ENCODE measurements at regions not wholly inside any gene's neighbourhood (a gene's known extent, or its start where the extent isn't known, plus 50 kb on each side); places are given as distances from the start of the nearest gene placed in this dataset.
"Not testable (repeated sequence)": the region's sequence is repeated elsewhere in the genome, so short reads cannot be mapped to it uniquely, and the experiment has no call there.

DNA sequence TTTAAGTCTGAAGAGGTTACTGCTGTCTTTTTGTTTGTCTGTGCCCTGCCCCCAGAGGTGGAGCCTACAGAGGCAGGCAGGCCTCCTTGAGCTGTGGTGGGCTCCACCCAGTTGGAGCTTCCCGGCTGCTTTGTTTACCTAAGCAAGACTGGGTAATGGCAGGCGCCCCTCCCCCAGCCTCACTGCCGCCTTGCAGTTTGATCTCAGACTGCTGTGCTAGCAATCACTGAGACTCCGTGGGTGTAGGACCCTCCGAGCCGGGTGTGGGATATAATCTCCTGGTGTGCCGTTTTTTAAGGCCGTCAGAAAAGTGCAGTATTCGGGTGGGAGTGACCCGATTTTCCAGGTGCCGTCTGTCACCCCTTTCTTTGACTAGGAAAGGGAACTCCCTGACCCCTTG lies 499.3 kb upstream of the GRAMD2B start:
- H3K36me3 ChIP-seq (ENCODE audit: control insufficient read depth, insufficient read depth, low read length); ATAC-seq (ENCODE audit: low read depth in 2 of 2); H3K4me1 Mint-ChIP-seq; H3K36me3 Mint-ChIP-seq; H3K27ac Mint-ChIP-seq; H3K4me1 ChIP-seq (ENCODE audit: control insufficient read depth, insufficient read depth, low read length, poor library complexity, severe bottlenecking); H3K27me3 Mint-ChIP-seq; DNase-seq; H3K4me3 ChIP-seq (ENCODE audit: low read depth, low read length); H3K27me3 ChIP-seq (ENCODE audit: control insufficient read depth, insufficient read depth, low read length); H3K4me3 Mint-ChIP-seq; H3K27ac ChIP-seq (ENCODE audit: insufficient read depth, low read length, poor library complexity, severe bottlenecking): not testable (repeated sequence)
- peaks cover 0 to 24% of the 10 kb centered on the region in 2 experiments for H3K9me3 ChIP-seq (ENCODE audit: control insufficient read depth in 2 of 2, low read length in 2 of 2)
- peaks cover 0 to 21% (median 5%) of the 10 kb centered on the region in 7 donors for H3K9me3 Mint-ChIP-seq

DNA sequence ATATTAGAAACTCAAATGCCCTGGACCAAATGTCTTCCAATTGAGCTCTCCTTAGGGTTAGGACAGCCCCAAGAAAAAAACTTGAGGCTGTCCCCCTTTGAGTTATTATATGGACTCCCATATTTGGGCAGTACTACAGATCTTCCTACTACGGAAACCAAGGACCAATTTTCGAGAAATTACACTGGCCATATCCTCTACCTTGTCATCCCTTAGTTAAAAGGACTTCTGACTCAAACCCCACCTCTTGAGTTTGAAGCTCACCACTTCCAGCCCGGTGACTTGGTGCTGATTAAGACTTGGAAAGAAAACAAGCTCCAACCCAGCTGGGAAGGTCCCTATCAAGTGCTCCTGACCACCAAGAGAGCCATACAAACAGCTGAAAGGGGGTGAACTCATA lies 497.0 kb upstream of the GRAMD2B start:
- peaks cover 0 to 24% (median 6%) of the 10 kb centered on the region in 7 donors for H3K9me3 Mint-ChIP-seq
- H3K4me1 ChIP-seq (ENCODE audit: control insufficient read depth, insufficient read depth, low read length, poor library complexity, severe bottlenecking): no peaks in the 10 kb centered on the region
- no peak overlapping the region for H3K27ac Mint-ChIP-seq

DNA sequence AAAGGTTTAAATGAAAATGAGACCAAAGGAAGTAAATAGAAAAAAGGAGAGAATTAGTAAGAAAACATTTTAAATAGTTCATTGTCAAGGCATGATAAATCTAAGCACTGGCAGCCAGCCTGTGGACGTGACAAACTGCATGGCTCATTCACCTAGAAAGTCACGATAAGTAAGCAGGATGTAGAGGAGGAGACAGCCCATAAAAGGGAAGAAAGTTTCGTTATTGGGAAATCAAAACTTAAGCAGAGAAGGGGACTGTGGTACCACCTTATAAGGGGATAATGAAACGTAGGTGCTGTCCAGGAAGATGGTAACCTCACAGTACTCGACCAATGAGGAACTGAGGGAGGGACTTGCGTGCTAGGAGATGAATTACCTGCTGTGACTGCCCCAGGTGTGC lies 494.5 kb upstream of the GRAMD2B start:
- no peaks in the 10 kb centered on the region for H3K36me3 Mint-ChIP-seq
- H3K4me1 ChIP-seq (ENCODE audit: control insufficient read depth, insufficient read depth, low read length, poor library complexity, severe bottlenecking): no peaks in the 10 kb centered on the region
- no peaks in the 10 kb centered on the region for H3K27me3 Mint-ChIP-seq
- no peak overlapping the region for H3K27ac ChIP-seq (ENCODE audit: insufficient read depth, low read length, poor library complexity, severe bottlenecking)
- H3K4me1 Mint-ChIP-seq: no peaks in the 10 kb centered on the region
- H3K4me3 ChIP-seq (ENCODE audit: low read depth, low read length): no peak overlapping the region
- ATAC-seq (ENCODE audit: low read depth in 2 of 2) (no peak), DNase-seq (no peak)
- no peak overlapping the region for H3K27ac Mint-ChIP-seq
- no peak overlapping the region for H3K4me3 Mint-ChIP-seq
- H3K9me3 Mint-ChIP-seq: peaks cover 0 to 24% (median 8%) of the 10 kb centered on the region in 7 donors
- H3K27me3 ChIP-seq (ENCODE audit: control insufficient read depth, insufficient read depth, low read length): no peaks in the 10 kb centered on the region
- H3K36me3 ChIP-seq (ENCODE audit: control insufficient read depth, insufficient read depth, low read length): no peaks in the 10 kb centered on the region
- peaks cover 0 to 24% of the 10 kb centered on the region in 2 experiments for H3K9me3 ChIP-seq (ENCODE audit: control insufficient read depth in 2 of 2, low read length in 2 of 2)

More for the DNA sequence above, 497.0 kb upstream of the GRAMD2B start:
- H3K36me3 Mint-ChIP-seq: no peaks in the 10 kb centered on the region
- Histone ChIP-seq H3K27ac (ENCODE audit: insufficient read depth, low read length, poor library complexity, severe bottlenecking) (no peak overlapping the region), H3K4me3 (ENCODE audit: low read depth, low read length) (no peak overlapping the region), H3K9me3 (ENCODE audit: control insufficient read depth in 2 of 2, low read length in 2 of 2) (peaks cover 0 to 24% of the 10 kb centered on the region in 2 experiments), H3K36me3 (ENCODE audit: control insufficient read depth, insufficient read depth, low read length) (no peaks in the 10 kb centered on the region), H3K27me3 (ENCODE audit: control insufficient read depth, insufficient read depth, low read length) (no peaks in the 10 kb centered on the region)
- no peak overlapping the region for H3K4me3 Mint-ChIP-seq
- ATAC-seq (ENCODE audit: low read depth in 2 of 2) (no peak), DNase-seq (no peak)
- H3K4me1 Mint-ChIP-seq: no peaks in the 10 kb centered on the region
- no peaks in the 10 kb centered on the region for H3K27me3 Mint-ChIP-seq

DNA sequence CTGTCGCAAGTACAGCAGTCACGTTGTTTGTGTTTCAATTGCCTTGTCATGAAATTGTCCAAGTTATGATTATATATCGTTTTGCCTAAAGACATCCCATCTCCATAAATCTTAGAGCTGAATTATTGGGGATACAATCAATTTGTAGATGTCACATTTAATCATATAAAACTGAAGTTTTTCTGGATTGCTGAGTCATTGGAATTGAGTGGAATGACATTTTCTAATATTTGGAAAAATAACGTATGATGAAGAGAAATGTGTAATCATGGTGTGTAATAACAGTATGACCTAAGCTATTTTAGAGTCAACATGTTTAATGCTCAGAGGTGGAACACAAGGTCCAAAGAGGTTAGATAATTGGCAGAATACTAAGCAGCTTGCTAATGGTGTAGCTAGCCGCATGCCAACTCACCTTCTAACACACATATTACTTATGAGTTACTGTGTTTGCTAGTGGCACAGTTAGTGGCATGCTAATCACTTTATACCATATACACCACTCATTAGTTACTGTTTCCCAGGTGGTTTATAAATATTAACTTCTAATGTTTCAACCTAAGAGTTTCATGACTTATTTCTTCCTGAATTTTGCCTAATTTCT lies 473.1 kb upstream of the GRAMD2B start:
- H3K36me3 Mint-ChIP-seq: no peaks in the 10 kb centered on the region
- no peak for DNase-seq
- Histone ChIP-seq H3K4me1 (ENCODE audit: control insufficient read depth, insufficient read depth, low read length, poor library complexity, severe bottlenecking) (no peaks in the 10 kb centered on the region), H3K9me3 (ENCODE audit: control insufficient read depth in 2 of 2, low read length in 2 of 2) (no peaks in the 10 kb centered on the region), H3K4me3 (ENCODE audit: low read depth, low read length) (no peak overlapping the region), H3K27me3 (ENCODE audit: control insufficient read depth, insufficient read depth, low read length) (no peaks in the 10 kb centered on the region), H3K27ac (ENCODE audit: insufficient read depth, low read length, poor library complexity, severe bottlenecking) (no peak overlapping the region), H3K36me3 (ENCODE audit: control insufficient read depth, insufficient read depth, low read length) (no peaks in the 10 kb centered on the region)
- no peaks in the 10 kb centered on the region for H3K4me1 Mint-ChIP-seq
- no peak overlapping the region for H3K4me3 Mint-ChIP-seq
- ATAC-seq (ENCODE audit: low read depth in 2 of 2): no peak
- H3K27ac Mint-ChIP-seq: no peak overlapping the region
- H3K9me3 Mint-ChIP-seq: peaks cover 2 to 26% (median 5%) of the 10 kb centered on the region in 7 donors
- H3K27me3 Mint-ChIP-seq: no peaks in the 10 kb centered on the region

DNA sequence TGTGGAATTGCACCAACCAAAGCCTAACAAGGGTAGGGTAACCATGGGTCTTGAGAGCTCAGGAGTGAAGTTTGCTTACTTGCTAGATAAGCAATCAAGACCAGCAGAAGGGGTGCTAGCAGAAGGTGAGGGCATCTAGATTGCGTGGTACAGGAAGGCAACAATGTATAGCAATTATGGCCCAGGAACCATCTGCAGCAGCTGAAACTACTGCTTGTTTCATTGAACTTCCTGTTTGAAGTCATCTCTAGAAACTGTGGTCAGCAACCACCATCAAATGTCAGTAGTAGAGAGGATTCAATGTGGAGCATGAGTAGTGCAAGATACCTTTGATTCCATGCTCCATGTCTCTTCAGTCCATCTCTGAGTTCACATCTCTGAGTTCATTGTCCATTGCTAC lies 462.1 kb upstream of the GRAMD2B start:
- no peaks in the 10 kb centered on the region for H3K36me3 Mint-ChIP-seq
- H3K36me3 ChIP-seq (ENCODE audit: control insufficient read depth, insufficient read depth, low read length): no peaks in the 10 kb centered on the region
- no peaks in the 10 kb centered on the region for H3K27me3 ChIP-seq (ENCODE audit: control insufficient read depth, insufficient read depth, low read length)
- no peak overlapping the region for H3K4me3 ChIP-seq (ENCODE audit: low read depth, low read length)
- H3K27ac Mint-ChIP-seq: no peak overlapping the region
- H3K27ac ChIP-seq (ENCODE audit: insufficient read depth, low read length, poor library complexity, severe bottlenecking): no peak overlapping the region
- no peak for ATAC-seq (ENCODE audit: low read depth in 2 of 2)
- no peaks in the 10 kb centered on the region for H3K4me1 ChIP-seq (ENCODE audit: control insufficient read depth, insufficient read depth, low read length, poor library complexity, severe bottlenecking)
- H3K27me3 Mint-ChIP-seq: no peaks in the 10 kb centered on the region
- peaks cover 2 to 16% (median 8%) of the 10 kb centered on the region in 7 donors for H3K9me3 Mint-ChIP-seq
- DNase-seq: peak in 1 of 3 donors; percentile 2
- no peaks in the 10 kb centered on the region for H3K9me3 ChIP-seq (ENCODE audit: control insufficient read depth in 2 of 2, low read length in 2 of 2)
- no peak overlapping the region for H3K4me3 Mint-ChIP-seq
- no peaks in the 10 kb centered on the region for H3K4me1 Mint-ChIP-seq

DNA sequence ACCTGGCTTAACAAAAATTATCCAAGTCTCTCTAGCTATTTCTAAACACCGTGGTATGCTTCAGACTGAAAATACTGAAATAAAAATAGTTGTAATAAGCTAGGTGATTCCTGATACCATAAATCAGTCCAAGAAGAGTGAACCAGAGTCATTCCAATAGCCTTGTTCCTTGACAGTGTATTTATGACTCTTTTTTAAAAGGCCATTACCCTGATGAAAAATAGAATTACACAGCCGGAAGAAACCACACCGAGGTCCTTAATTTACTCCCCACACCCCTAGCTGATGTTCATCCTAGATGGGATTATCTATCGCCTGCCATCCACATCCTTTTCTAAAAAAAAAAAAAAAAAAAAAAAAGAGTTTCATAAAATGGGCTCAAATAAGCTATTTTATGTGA lies 457.6 kb upstream of the GRAMD2B start:
- H3K4me3 ChIP-seq (ENCODE audit: low read depth, low read length): no peak overlapping the region
- H3K27ac ChIP-seq (ENCODE audit: insufficient read depth, low read length, poor library complexity, severe bottlenecking): no peak overlapping the region
- H3K27ac Mint-ChIP-seq: no peak overlapping the region
- H3K9me3 Mint-ChIP-seq: peaks cover 0 to 18% (median 3%) of the 10 kb centered on the region in 7 donors
- ATAC-seq (ENCODE audit: low read depth in 2 of 2) (no peak), DNase-seq (no peak)
- no peak overlapping the region for H3K4me3 Mint-ChIP-seq
- H3K27me3 Mint-ChIP-seq: no peaks in the 10 kb centered on the region
- no peaks in the 10 kb centered on the region for H3K4me1 ChIP-seq (ENCODE audit: control insufficient read depth, insufficient read depth, low read length, poor library complexity, severe bottlenecking)
- no peaks in the 10 kb centered on the region for H3K27me3 ChIP-seq (ENCODE audit: control insufficient read depth, insufficient read depth, low read length)
- no peaks in the 10 kb centered on the region for H3K36me3 ChIP-seq (ENCODE audit: control insufficient read depth, insufficient read depth, low read length)
- no peaks in the 10 kb centered on the region for H3K4me1 Mint-ChIP-seq
- no peaks in the 10 kb centered on the region for H3K36me3 Mint-ChIP-seq
- H3K9me3 ChIP-seq (ENCODE audit: control insufficient read depth in 2 of 2, low read length in 2 of 2): no peaks in the 10 kb centered on the region

DNA sequence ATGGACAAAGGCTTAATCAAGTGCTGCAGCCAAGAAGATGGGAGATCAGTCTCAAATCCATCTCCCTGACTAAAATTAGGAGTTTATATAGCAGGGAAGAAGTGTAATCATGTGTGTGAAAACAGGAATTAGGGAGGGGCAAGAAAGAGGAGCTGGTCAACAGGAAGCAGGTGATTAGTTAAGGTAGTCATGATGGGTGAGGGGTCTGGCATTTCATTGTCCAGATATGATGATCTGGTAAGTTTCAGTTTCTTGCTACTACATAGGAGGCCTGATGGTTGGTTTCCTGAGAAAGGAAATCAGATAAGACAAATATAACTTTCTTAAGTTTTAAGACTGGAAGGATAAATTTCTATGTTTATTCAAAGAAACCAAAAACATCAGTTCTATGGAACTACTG lies 455.6 kb upstream of the GRAMD2B start:
- no peak overlapping the region for H3K4me3 Mint-ChIP-seq
- H3K27ac Mint-ChIP-seq: no peak overlapping the region
- H3K4me1 Mint-ChIP-seq: no peaks in the 10 kb centered on the region

DNA sequence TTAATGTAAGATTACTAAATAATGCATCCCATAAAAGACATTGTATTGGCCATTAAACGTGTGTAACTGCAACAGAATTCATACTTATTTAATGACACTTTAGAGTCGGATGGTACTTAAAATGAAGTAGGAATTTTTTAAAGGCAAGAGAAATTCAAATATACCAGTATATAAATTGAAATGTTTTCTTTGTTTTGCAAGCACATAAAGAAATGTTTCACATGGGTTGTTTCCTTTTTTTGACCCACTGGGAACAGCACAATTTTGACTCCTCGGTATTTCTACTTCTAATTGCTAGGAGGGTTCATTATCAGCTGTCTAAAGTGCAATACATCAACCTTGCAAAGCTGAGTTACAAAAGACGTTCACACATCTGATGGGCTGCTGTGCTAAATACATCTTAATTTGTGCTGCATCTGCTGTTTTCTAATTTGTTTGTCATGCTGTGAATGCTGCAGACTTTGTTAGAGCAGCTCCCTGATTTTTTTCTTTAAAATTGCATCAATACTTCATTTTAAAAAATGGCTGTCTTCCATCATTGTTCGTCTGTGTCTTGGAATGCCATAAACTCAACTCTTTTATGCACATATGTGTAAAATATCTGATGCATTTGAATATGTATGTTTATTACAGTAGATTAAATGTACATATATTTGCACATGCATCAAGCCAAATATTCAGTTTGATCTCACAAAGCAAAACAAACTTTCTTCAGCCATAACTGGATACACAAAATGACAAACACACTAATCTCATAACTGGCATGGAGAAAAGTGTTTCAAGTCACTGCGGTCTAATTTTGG lies 454.0 kb upstream of the GRAMD2B start:
- DNase-seq (no peak), ATAC-seq (ENCODE audit: low read depth in 2 of 2) (no peak)
- no peak overlapping the region for H3K27ac ChIP-seq (ENCODE audit: insufficient read depth, low read length, poor library complexity, severe bottlenecking)
- no peak overlapping the region for H3K4me3 ChIP-seq (ENCODE audit: low read depth, low read length)
- H3K9me3 ChIP-seq (ENCODE audit: control insufficient read depth in 2 of 2, low read length in 2 of 2): no peaks in the 10 kb centered on the region
- H3K36me3 Mint-ChIP-seq: no peaks in the 10 kb centered on the region
- H3K27me3 Mint-ChIP-seq: no peaks in the 10 kb centered on the region
- no peaks in the 10 kb centered on the region for H3K36me3 ChIP-seq (ENCODE audit: control insufficient read depth, insufficient read depth, low read length)
- H3K4me1 ChIP-seq (ENCODE audit: control insufficient read depth, insufficient read depth, low read length, poor library complexity, severe bottlenecking): no peaks in the 10 kb centered on the region
- no peaks in the 10 kb centered on the region for H3K4me1 Mint-ChIP-seq
- peaks cover 0 to 16% (median 4%) of the 10 kb centered on the region in 7 donors for H3K9me3 Mint-ChIP-seq
- H3K27ac Mint-ChIP-seq: no peak overlapping the region
- H3K4me3 Mint-ChIP-seq: no peak overlapping the region
- no peaks in the 10 kb centered on the region for H3K27me3 ChIP-seq (ENCODE audit: control insufficient read depth, insufficient read depth, low read length)

More for the DNA sequence above, 455.6 kb upstream of the GRAMD2B start:
- H3K27me3 Mint-ChIP-seq: no peaks in the 10 kb centered on the region
- DNase-seq: no peak
- ATAC-seq (ENCODE audit: low read depth in 2 of 2): no peak
- H3K27me3 ChIP-seq (ENCODE audit: control insufficient read depth, insufficient read depth, low read length): no peaks in the 10 kb centered on the region
- no peak overlapping the region for H3K4me3 ChIP-seq (ENCODE audit: low read depth, low read length)
- H3K4me1 ChIP-seq (ENCODE audit: control insufficient read depth, insufficient read depth, low read length, poor library complexity, severe bottlenecking): no peaks in the 10 kb centered on the region
- H3K9me3 Mint-ChIP-seq: peaks cover 0 to 15% (median 3%) of the 10 kb centered on the region in 7 donors
- no peaks in the 10 kb centered on the region for H3K9me3 ChIP-seq (ENCODE audit: control insufficient read depth in 2 of 2, low read length in 2 of 2)
- no peak overlapping the region for H3K27ac ChIP-seq (ENCODE audit: insufficient read depth, low read length, poor library complexity, severe bottlenecking)
- H3K36me3 ChIP-seq (ENCODE audit: control insufficient read depth, insufficient read depth, low read length): no peaks in the 10 kb centered on the region
- H3K36me3 Mint-ChIP-seq: no peaks in the 10 kb centered on the region
